ENCODE measurements at regions not wholly inside any gene's neighbourhood (a gene's known extent, or its start where the extent isn't known, plus 50 kb on each side); places are given as distances from the start of the nearest gene placed in this dataset.

DNA sequence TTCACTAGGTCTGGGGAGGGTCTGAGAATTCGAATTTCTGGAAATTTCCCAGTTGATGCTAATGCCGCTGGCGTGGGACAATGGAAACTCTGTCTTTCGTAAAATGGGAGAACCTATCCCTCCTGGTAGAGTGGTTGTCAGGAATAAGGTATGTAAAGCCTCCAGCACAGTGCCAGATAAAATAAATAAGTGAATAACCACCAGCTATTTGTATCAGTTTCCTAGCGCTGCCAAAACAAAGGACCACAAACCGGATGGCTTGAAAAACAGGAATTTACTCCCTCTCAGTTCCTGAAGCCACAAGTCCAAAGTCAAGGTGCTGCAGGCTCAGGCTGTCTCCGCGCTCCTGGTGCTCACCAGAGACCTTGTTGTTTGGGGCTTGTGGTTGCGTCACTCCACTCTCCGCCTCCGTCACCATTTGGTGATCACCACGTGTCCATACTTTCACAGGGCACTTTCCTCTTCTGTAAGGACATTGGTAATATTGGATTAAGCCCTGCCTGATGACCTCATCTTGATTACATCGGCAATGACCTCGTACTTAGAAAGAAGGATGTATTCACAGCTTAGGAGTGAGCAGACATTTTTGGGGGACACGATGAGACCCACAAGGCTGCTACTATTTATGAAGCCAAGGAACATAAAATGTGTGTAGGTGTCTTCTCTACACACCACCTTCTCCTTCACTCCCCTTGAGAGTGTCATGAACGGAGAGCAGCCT, 428.5 kb downstream of the IRS2 start:
- Histone ChIP-seq H3K4me2 (replicated peaks; ENCODE audit: extremely low read depth, low read length, poor library complexity, severe bottlenecking) (no peak overlapping the region), H3K4me1 (ENCODE audit: control insufficient read depth in 1 of 2, insufficient read depth in 2 of 2, low read length in 2 of 2) (peaks cover 13 to 15% of the 10 kb centered on the region in 2 donors), H3K9me3 (replicated peaks in 1 of 2; ENCODE audit: control insufficient read depth in 1 of 2, insufficient read depth in 1 of 2, low read length in 2 of 2) (no peaks in the 10 kb centered on the region), H3K27me3 (ENCODE audit: control insufficient read depth in 2 of 2, insufficient read depth in 2 of 2, low read length in 2 of 2) (peaks cover 2 to 3% of the 10 kb centered on the region in 2 donors), H3K27ac (ENCODE audit: low read depth in 1 of 2, low read length in 2 of 2) (no peak overlapping the region), H3K36me3 (replicated peaks in 1 of 2; ENCODE audit: control insufficient read depth in 1 of 2, insufficient read depth in 2 of 2, low read length in 2 of 2) (no peaks in the 10 kb centered on the region), H2AFZ (ENCODE audit: insufficient read depth, low read depth, low read length, poor library complexity, severe bottlenecking) (no peak overlapping the region), H3K79me2 (ENCODE audit: insufficient read depth, low read length) (no peaks in the 10 kb centered on the region), H3K4me3 (replicated peaks in 1 of 3; ENCODE audit: low read depth in 2 of 3, low read length in 3 of 3) (no peak overlapping the region), H4K20me1 (ENCODE audit: insufficient read depth, low read length) (no peaks in the 10 kb centered on the region), H3K9ac (ENCODE audit: insufficient read depth, low read length, poor library complexity, severe bottlenecking) (no peak overlapping the region)
- peaks cover 5 to 7% (median 7%) of the 10 kb centered on the region in 3 donors for H3K27me3 Mint-ChIP-seq (ENCODE audit: low read depth in 3 of 3)
- intact Hi-C loops (cut with micrococcal nuclease), result no loop called here
- H3K36me3 Mint-ChIP-seq, result no peaks in the 10 kb centered on the region
- H3K9me3 Mint-ChIP-seq, result peaks cover 0 to 3% (median 1%) of the 10 kb centered on the region in 7 donors
- H3K4me1 Mint-ChIP-seq, result peaks cover 23% of the 10 kb centered on the region
- no peak overlapping the region for H3K27ac Mint-ChIP-seq
- TF ChIP-seq, protein P1, sequence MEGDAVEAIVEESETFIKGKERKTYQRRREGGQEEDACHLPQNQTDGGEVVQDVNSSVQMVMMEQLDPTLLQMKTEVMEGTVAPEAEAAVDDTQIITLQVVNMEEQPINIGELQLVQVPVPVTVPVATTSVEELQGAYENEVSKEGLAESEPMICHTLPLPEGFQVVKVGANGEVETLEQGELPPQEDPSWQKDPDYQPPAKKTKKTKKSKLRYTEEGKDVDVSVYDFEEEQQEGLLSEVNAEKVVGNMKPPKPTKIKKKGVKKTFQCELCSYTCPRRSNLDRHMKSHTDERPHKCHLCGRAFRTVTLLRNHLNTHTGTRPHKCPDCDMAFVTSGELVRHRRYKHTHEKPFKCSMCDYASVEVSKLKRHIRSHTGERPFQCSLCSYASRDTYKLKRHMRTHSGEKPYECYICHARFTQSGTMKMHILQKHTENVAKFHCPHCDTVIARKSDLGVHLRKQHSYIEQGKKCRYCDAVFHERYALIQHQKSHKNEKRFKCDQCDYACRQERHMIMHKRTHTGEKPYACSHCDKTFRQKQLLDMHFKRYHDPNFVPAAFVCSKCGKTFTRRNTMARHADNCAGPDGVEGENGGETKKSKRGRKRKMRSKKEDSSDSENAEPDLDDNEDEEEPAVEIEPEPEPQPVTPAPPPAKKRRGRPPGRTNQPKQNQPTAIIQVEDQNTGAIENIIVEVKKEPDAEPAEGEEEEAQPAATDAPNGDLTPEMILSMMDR (IDR thresholded peaks at IDR 0.05), result no peak
- WGBS (ENCODE audit: insufficient coverage), result 86% methylated on average over 6 of the region's 16 CpGs
- no peak overlapping the region for H3K4me3 Mint-ChIP-seq
- no peak for DNase-seq

DNA sequence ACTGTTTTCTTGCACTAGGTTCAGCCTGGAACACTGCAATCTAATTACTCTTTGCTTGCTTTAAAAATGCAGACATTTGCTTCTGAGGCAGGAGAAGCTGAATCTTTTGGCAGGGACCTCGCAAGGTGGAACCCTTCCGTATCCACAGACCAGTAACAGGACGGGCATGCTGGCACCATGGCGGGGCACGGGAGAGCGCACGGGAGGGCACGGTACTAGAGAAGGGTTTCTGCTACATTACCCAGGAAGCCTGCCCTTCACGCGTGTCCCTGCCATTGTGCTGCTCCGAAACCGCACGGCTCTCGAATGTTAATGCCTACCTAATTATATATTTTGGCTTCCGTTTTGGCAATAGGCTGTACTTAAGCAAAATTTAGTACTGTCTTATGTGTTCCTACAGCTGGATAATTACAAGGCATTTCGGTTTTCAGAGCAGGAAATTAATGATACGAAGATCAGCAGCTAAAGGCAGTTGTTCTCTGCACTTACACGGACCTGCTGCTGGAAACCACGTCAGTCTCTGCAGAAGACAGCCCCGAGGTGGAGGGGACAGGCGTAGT, 430.4 kb downstream of the IRS2 start:
- Histone ChIP-seq H3K36me3 (replicated peaks in 1 of 2; ENCODE audit: control insufficient read depth in 1 of 2, insufficient read depth in 2 of 2, low read length in 2 of 2) (no peaks in the 10 kb centered on the region), H3K4me3 (replicated peaks in 1 of 3; ENCODE audit: low read depth in 2 of 3, low read length in 3 of 3) (no peak overlapping the region), H3K79me2 (ENCODE audit: insufficient read depth, low read length) (no peaks in the 10 kb centered on the region), H3K27me3 (ENCODE audit: control insufficient read depth in 2 of 2, insufficient read depth in 2 of 2, low read length in 2 of 2) (peaks cover 2 to 3% of the 10 kb centered on the region in 2 donors), H3K4me2 (replicated peaks; ENCODE audit: extremely low read depth, low read length, poor library complexity, severe bottlenecking) (no peak overlapping the region), H3K27ac (ENCODE audit: low read depth in 1 of 2, low read length in 2 of 2) (no peak overlapping the region), H3K9ac (ENCODE audit: insufficient read depth, low read length, poor library complexity, severe bottlenecking) (no peak overlapping the region), H3K4me1 (ENCODE audit: control insufficient read depth in 1 of 2, insufficient read depth in 2 of 2, low read length in 2 of 2) (peaks cover 2 to 7% of the 10 kb centered on the region in 2 donors), H4K20me1 (ENCODE audit: insufficient read depth, low read length) (no peaks in the 10 kb centered on the region), H3K9me3 (replicated peaks in 1 of 2; ENCODE audit: control insufficient read depth in 1 of 2, insufficient read depth in 1 of 2, low read length in 2 of 2) (peaks cover 0 to 7% of the 10 kb centered on the region in 2 donors), H2AFZ (ENCODE audit: insufficient read depth, low read depth, low read length, poor library complexity, severe bottlenecking) (no peak overlapping the region)
- Mint-ChIP-seq H3K27me3 (ENCODE audit: low read depth in 3 of 3) (peaks cover 7 to 9% (median 8%) of the 10 kb centered on the region in 3 donors), H3K9me3 (peaks cover 0 to 9% (median 4%) of the 10 kb centered on the region in 7 donors), H3K4me3 (no peak overlapping the region), H3K27ac (no peak overlapping the region), H3K4me1 (peaks cover 6% of the 10 kb centered on the region), H3K36me3 (no peaks in the 10 kb centered on the region)
- WGBS (ENCODE audit: insufficient coverage), result 96% methylated on average over 9 of the region's 21 CpGs
- no peak for DNase-seq
- TF ChIP-seq, protein P1 (IDR thresholded peaks at IDR 0.05), result no peak
- intact Hi-C loops (cut with micrococcal nuclease), result no loop called here

All from CD14-positive monocyte (primary cell).